Body of pancreas (tissue), 4 donors: ENCODE measurements at regions not wholly inside any gene's neighbourhood (a gene's known extent, or its start where the extent isn't known, plus 50 kb on each side); places are given as distances from the start of the nearest gene placed in this dataset.

ENCODE experiments used
- ATAC-seq: fragments of 150-250 bp; one replicate; pipeline ENCODE4 v1.9.1; 2016
- DNase-seq, 4 donors: peaks; one replicate each; pipeline ENCODE4 v3.0.0-alpha.2; 2019
- H3K27ac ChIP-seq, 4 donors: fragments of 200-600 bp; sonication (generic); 1 replicate in 3 of 4; 2 replicates in 1 of 4; pipeline versions ENCODE4 v1.5.1 to v1.6.1; 2016 to 2019; ENCODE audit warnings: mild to moderate bottlenecking in 1 of 4, mixed read lengths in 1 of 4, moderate library complexity in 1 of 4
- H3K27me3 ChIP-seq, 2 donors: fragments of 200-600 bp; sonication (generic); one replicate each; pipeline ENCODE4 v1.6.0; 2016; ENCODE audit warnings: mild to moderate bottlenecking in 1 of 2
- H3K36me3 ChIP-seq, 2 donors: fragments of 200-600 bp; sonication (generic); replicated peaks in 1 of 2; 2 replicates each; pipeline ENCODE4 v1.5.1; 2016; ENCODE audit warnings: low read depth in 2 of 2; ENCODE audit not compliant: insufficient read depth in 1 of 2
- H3K4me1 ChIP-seq: fragments of 200-600 bp; sonication (generic); one replicate; pipeline ENCODE4 v1.6.0; 2016
- H3K4me3 ChIP-seq, 2 donors: fragments of 200-600 bp; sonication (generic); 1 replicate in 1 of 2; 2 replicates in 1 of 2; pipeline ENCODE4 v1.5.1; 2016 to 2019
- H3K9me3 ChIP-seq, 3 donors: fragments of 200-600 bp; sonication (generic); 1 replicate in 2 of 3; 2 replicates in 1 of 3; pipeline ENCODE4 v1.5.1; 2016
- CTCF ChIP-seq, 7 experiments: fragments of 450-650 bp in 4 of 7; fragments of 200-600 bp in 3 of 7; sonication (generic) in 3 of 7; IDR thresholded peaks; one replicate each; pipeline ENCODE4 v1.5.1; 2016 to 2019; ENCODE audit warnings: antibody characterized with exemption in 7 of 7
- POLR2A ChIP-seq, 3 donors: fragments of 450-650 bp; IDR thresholded peaks; one replicate each; pipeline ENCODE4 v1.6.1; 2016; ENCODE audit warnings: antibody characterized with exemption in 3 of 3, mild to moderate bottlenecking in 2 of 3
- WGBS, 2 donors: methylation state at CpG; one replicate each; pipeline ENCODE4 v1.1.5; 2017; 5-methylcytosine and 5-hydroxymethylcytosine counted together
- intact Hi-C: fragments of 100-400 bp; cut with DNase I; formaldehyde crosslinking; loops from one replicate; pipeline ENCODE4 v1.15.1; 2023

- intact Hi-C loops, result no loop called here
- no peaks in the 10 kb centered on the region for H3K9me3 ChIP-seq
These were observed 370.2 kb upstream of the LYPLAL1 start for GRCh38 chr1:218803351-218803997.

GRCh38 chr1:218804014-218804785 lies 369.5 kb upstream of the LYPLAL1 start:
- no peaks in the 10 kb centered on the region for H3K9me3 ChIP-seq
- ATAC-seq (no peak), DNase-seq (no peak)
- no peak for TF ChIP-seq POLR2A (IDR thresholded peaks at IDR 0.05)
- TF ChIP-seq CTCF (IDR thresholded peaks at IDR 0.05), result no peak
- intact Hi-C loops, result no loop called here
- no peak overlapping the region for H3K4me3 ChIP-seq
- H3K27ac ChIP-seq, result no peak overlapping the region
- no peaks in the 10 kb centered on the region for H3K4me1 ChIP-seq
- H3K27me3 ChIP-seq, result no peaks in the 10 kb centered on the region
- no peaks in the 10 kb centered on the region for H3K36me3 ChIP-seq

More at GRCh38 chr1:218803351-218803997, 370.2 kb upstream of the LYPLAL1 start:
- Histone ChIP-seq H3K4me3 (no peak overlapping the region), H3K4me1 (no peaks in the 10 kb centered on the region), H3K27ac (no peak overlapping the region), H3K36me3 (no peaks in the 10 kb centered on the region), H3K27me3 (no peaks in the 10 kb centered on the region)
- no peak for ATAC-seq
- TF ChIP-seq CTCF (IDR thresholded peaks at IDR 0.05), result no peak
- TF ChIP-seq POLR2A (IDR thresholded peaks at IDR 0.05), result no peak
- WGBS, 2 donors, result 80 to 82% methylated on average over 3 of the region's 3 CpGs
- no peak for DNase-seq

GRCh38 chr1:218809061-218809460 lies 364.6 kb upstream of the LYPLAL1 start:
- no peaks in the 10 kb centered on the region for H3K27me3 ChIP-seq
- no peaks in the 10 kb centered on the region for H3K9me3 ChIP-seq
- ATAC-seq, result no peak
- H3K36me3 ChIP-seq, result no peaks in the 10 kb centered on the region
- H3K4me1 ChIP-seq, result peaks cover 5% of the 10 kb centered on the region
- no peak for TF ChIP-seq POLR2A (IDR thresholded peaks at IDR 0.05)
- no peak for TF ChIP-seq CTCF (IDR thresholded peaks at IDR 0.05)
- no peak overlapping the region for H3K27ac ChIP-seq
- intact Hi-C loops, result no loop called here
- 68 to 74% methylated on average over 3 of the region's 3 CpGs for WGBS, 2 donors
- no peak for DNase-seq
- H3K4me3 ChIP-seq, result no peak overlapping the region

GRCh38 chr1:218809625-218810024 lies 364.1 kb upstream of the LYPLAL1 start:
- no peaks in the 10 kb centered on the region for H3K27me3 ChIP-seq
- TF ChIP-seq POLR2A (IDR thresholded peaks at IDR 0.05), result no peak
- no peak for TF ChIP-seq CTCF (IDR thresholded peaks at IDR 0.05)
- H3K9me3 ChIP-seq, result no peaks in the 10 kb centered on the region
- no peak overlapping the region for H3K4me3 ChIP-seq
- intact Hi-C loops, result no loop called here
- WGBS, 2 donors, result 87 to 95% methylated on average over 1 of the region's 1 CpG
- peaks cover 5% of the 10 kb centered on the region for H3K4me1 ChIP-seq
- no peak for DNase-seq
- H3K27ac ChIP-seq, result no peak overlapping the region
- no peaks in the 10 kb centered on the region for H3K36me3 ChIP-seq
- no peak for ATAC-seq
